ENCODE measurements at regions not wholly inside any gene's neighbourhood (a gene's known extent, or its start where the extent isn't known, plus 50 kb on each side); places are given as distances from the start of the nearest gene placed in this dataset.

DNA sequence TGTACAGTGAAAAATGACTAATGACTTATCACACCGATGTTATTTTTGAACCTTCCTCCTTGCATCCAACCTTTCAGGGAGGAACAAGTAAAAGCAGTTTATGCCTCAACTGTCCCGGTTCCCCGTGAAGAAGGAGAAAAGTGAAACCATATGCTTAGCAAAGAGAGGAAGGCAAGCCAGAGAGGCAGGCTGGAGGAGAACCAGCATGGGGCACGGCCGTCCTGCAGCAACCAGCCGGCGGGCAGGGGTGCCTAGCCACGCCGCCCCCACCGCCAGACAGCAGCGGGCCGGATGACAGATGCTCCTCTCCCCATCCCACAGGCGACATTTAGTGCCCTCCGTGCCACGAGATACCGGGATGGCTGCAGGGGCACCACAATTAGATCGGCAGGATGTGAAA is 421.4 kb upstream of the MGMT start:
- Histone ChIP-seq H3K9me3 (ENCODE audit: control insufficient read depth, insufficient read depth, low read length) (no peaks in the 10 kb centered on the region), H3K36me3 (ENCODE audit: control insufficient read depth, low read length) (no peaks in the 10 kb centered on the region), H3K4me3 (ENCODE audit: low read length) (no peak overlapping the region), H3K9me2 (replicated peaks; ENCODE audit: control insufficient read depth, low read length) (no peaks in the 10 kb centered on the region), H3K27ac (ENCODE audit: low read depth, low read length) (no peak overlapping the region), H3K4me2 (ENCODE audit: low read length) (no peak overlapping the region), H3F3A (ENCODE audit: control insufficient read depth, insufficient read depth) (no peaks in the 10 kb centered on the region), H3K27me3 (ENCODE audit: control insufficient read depth, low read length) (no peaks in the 10 kb centered on the region), H3K79me2 (ENCODE audit: control insufficient read depth, low read length) (no peaks in the 10 kb centered on the region), H4K20me1 (ENCODE audit: control insufficient read depth, insufficient read depth, low read depth, low read length) (no peaks in the 10 kb centered on the region), H3K4me1 (ENCODE audit: control insufficient read depth, low read length) (no peaks in the 10 kb centered on the region)
- TF ChIP-seq EZH2phosphoT487 (IDR thresholded peaks at IDR 0.05; ENCODE audit: borderline replicate concordance, low read length): no peak
- TF ChIP-seq, protein P1, sequence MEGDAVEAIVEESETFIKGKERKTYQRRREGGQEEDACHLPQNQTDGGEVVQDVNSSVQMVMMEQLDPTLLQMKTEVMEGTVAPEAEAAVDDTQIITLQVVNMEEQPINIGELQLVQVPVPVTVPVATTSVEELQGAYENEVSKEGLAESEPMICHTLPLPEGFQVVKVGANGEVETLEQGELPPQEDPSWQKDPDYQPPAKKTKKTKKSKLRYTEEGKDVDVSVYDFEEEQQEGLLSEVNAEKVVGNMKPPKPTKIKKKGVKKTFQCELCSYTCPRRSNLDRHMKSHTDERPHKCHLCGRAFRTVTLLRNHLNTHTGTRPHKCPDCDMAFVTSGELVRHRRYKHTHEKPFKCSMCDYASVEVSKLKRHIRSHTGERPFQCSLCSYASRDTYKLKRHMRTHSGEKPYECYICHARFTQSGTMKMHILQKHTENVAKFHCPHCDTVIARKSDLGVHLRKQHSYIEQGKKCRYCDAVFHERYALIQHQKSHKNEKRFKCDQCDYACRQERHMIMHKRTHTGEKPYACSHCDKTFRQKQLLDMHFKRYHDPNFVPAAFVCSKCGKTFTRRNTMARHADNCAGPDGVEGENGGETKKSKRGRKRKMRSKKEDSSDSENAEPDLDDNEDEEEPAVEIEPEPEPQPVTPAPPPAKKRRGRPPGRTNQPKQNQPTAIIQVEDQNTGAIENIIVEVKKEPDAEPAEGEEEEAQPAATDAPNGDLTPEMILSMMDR (IDR thresholded peaks at IDR 0.05; ENCODE audit: low read depth, low read length, poor library complexity, severe bottlenecking): no peak

DNA sequence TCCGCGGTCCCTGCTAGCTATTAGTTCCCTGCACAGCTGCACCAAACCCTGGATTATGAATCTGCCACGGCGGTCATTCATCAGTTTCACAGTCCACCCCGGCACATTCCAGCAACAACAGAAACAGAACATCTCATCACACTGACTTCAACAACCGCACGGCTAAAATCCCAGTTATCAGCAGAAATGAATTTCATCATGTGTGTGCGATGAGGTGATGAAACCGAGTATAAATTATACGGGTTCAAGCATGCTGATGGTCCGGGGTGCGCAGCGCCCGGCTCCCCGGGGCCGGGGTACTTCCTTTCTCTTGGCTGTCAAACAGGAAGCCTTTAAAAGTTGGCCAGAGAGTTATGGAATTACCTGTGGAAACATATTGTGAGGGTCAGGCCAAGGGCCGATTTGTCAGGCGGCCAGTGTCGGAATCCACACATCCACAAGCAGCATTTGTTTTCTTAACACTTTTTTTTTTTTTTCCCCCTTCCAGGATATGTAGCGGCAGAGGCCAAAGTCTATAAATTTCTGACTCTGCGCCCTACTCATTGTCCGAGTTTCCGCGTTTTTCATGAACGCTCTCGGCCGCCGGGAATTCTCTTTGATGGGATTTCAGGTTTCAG is 420.9 kb upstream of the MGMT start:
- no peak overlapping the region for H3K4me2 ChIP-seq (ENCODE audit: low read length)
- H3K36me3 ChIP-seq (ENCODE audit: control insufficient read depth, low read length): no peaks in the 10 kb centered on the region
- no peak overlapping the region for H3K27ac ChIP-seq (ENCODE audit: low read depth, low read length)
- H3K79me2 ChIP-seq (ENCODE audit: control insufficient read depth, low read length): no peaks in the 10 kb centered on the region
- H3K4me3 ChIP-seq (ENCODE audit: low read length): no peak overlapping the region
- no peak for TF ChIP-seq EZH2phosphoT487 (IDR thresholded peaks at IDR 0.05; ENCODE audit: borderline replicate concordance, low read length)
- TF ChIP-seq, protein P1 (IDR thresholded peaks at IDR 0.05; ENCODE audit: low read depth, low read length, poor library complexity, severe bottlenecking): no peak
- no peaks in the 10 kb centered on the region for H3K9me3 ChIP-seq (ENCODE audit: control insufficient read depth, insufficient read depth, low read length)
- no peaks in the 10 kb centered on the region for H3F3A ChIP-seq (ENCODE audit: control insufficient read depth, insufficient read depth)
- H3K9me2 ChIP-seq (replicated peaks; ENCODE audit: control insufficient read depth, low read length): no peaks in the 10 kb centered on the region
- H4K20me1 ChIP-seq (ENCODE audit: control insufficient read depth, insufficient read depth, low read depth, low read length): no peaks in the 10 kb centered on the region
- no peaks in the 10 kb centered on the region for H3K4me1 ChIP-seq (ENCODE audit: control insufficient read depth, low read length)
- H3K27me3 ChIP-seq (ENCODE audit: control insufficient read depth, low read length): no peaks in the 10 kb centered on the region

- H4K20me1 ChIP-seq (ENCODE audit: control insufficient read depth, insufficient read depth, low read depth, low read length): no peaks in the 10 kb centered on the region
- H3K9me2 ChIP-seq (replicated peaks; ENCODE audit: control insufficient read depth, low read length): no peaks in the 10 kb centered on the region
- H3K36me3 ChIP-seq (ENCODE audit: control insufficient read depth, low read length): no peaks in the 10 kb centered on the region
- no peak overlapping the region for H3K4me3 ChIP-seq (ENCODE audit: low read length)
- TF ChIP-seq EZH2phosphoT487 (IDR thresholded peaks at IDR 0.05; ENCODE audit: borderline replicate concordance, low read length): no peak
- TF ChIP-seq, protein P1 (IDR thresholded peaks at IDR 0.05; ENCODE audit: low read depth, low read length, poor library complexity, severe bottlenecking): no peak
- H3K4me1 ChIP-seq (ENCODE audit: control insufficient read depth, low read length): no peaks in the 10 kb centered on the region
- H3F3A ChIP-seq (ENCODE audit: control insufficient read depth, insufficient read depth): no peaks in the 10 kb centered on the region
- no peaks in the 10 kb centered on the region for H3K9me3 ChIP-seq (ENCODE audit: control insufficient read depth, insufficient read depth, low read length)
- no peaks in the 10 kb centered on the region for H3K27me3 ChIP-seq (ENCODE audit: control insufficient read depth, low read length)
- no peak overlapping the region for H3K27ac ChIP-seq (ENCODE audit: low read depth, low read length)
- no peak overlapping the region for H3K4me2 ChIP-seq (ENCODE audit: low read length)
- H3K79me2 ChIP-seq (ENCODE audit: control insufficient read depth, low read length): no peaks in the 10 kb centered on the region
These were observed 420.1 kb upstream of the MGMT start for GRCh38 chr10:129046962-129047361.

Measured in DOHH2 (cell line).